ENCODE measurements at regions not wholly inside any gene's neighbourhood (a gene's known extent, or its start where the extent isn't known, plus 50 kb on each side); places are given as distances from the start of the nearest gene placed in this dataset.

GRCh38 chr14:62006116-62006731 lies 244.0 kb downstream of the SNAPC1 start:
- DNase-seq (ENCODE audit: low spot score): no peak

DNA sequence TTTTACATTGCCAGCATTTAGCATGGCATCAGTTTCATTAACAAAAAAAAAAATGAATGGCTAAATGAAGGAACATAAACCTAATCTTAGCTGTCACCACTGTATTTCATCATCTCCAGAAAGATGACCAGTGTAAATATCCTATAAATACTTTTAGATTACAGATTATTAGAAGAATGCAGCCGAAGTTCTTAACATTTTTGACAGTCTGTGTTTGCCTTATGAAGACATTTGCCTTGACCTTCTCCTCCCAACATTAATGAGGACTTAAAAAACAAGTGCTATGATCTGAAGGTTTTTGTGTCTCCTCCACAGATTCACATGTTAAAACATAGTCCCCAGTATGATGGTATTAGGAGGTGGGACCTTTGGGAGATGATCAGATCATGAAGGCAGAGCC lies 253.0 kb downstream of the SNAPC1 start:
- no peak for DNase-seq (ENCODE audit: low spot score)

DNA sequence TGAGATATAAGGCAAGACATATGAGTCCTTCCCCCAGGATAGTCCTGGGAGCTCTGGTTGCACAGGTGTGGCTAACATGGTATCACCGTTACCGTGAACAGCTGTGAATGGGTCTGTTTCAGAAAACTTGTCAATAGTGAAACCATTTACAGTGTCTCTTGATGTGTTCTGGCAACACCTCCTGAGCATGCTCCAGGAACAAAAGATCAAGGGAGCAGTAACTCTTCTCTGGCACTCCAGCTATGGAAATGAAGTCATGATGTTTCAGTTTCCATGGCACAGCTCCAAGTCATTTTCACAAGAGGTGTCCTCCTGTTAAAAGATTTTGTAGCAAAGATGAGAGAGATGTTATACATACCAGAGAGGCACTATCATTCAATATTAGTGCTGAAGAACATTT lies 253.7 kb downstream of the SNAPC1 start:
- no peak for DNase-seq (ENCODE audit: low spot score)

- DNase-seq (ENCODE audit: low spot score): no peak
Measured at GRCh38 chr14:62017651-62018230, 255.5 kb downstream of the SNAPC1 start.

GRCh38 chr14:62018606-62019005 lies 256.4 kb downstream of the SNAPC1 start:
- DNase-seq (ENCODE audit: low spot score): no peak

DNA sequence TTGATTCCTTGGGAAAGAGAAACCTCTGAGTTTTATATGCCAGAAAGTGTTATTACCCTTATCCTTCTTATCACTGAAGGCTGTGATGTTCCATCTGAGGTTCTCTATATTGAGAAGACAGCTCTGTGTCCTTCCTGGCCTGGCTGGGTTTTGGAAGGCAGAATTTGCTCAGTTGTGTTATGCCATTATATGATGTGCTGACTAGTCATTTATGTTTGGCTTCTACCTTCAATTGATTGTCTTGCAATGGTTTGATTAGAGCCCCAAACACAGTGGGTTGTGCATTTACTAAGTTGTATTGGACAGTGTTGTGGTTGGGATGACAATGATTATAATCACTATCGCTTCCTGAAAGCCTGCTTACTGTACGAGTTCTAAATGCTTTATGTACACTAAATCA lies 265.7 kb downstream of the SNAPC1 start:
- DNase-seq (ENCODE audit: low spot score): no peak

- no peak for DNase-seq (ENCODE audit: low spot score)
Measured at GRCh38 chr14:62029569-62029924, 267.3 kb downstream of the SNAPC1 start.

DNA sequence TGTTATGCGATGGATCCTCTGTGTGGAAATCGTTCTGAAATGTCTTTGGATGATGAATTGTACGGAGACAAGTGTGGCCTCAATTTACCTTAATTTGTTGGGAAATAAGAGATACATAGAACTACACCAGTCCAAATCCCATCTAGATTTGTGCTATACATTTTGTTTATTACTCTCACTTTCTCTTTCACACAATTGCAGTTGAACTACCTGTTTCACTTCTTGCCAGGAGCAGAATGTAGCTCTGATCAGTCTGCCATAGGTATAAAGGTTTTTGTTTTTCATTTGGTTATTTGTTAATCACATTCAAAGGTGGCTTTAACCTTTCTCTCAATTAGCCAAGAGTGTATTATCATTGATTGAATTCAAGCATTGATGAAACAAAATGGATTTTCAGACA lies 268.2 kb downstream of the SNAPC1 start:
- no peak for DNase-seq (ENCODE audit: low spot score)

- DNase-seq (ENCODE audit: low spot score): no peak
Measured at GRCh38 chr14:62031504-62031903, 269.3 kb downstream of the SNAPC1 start.

DNA sequence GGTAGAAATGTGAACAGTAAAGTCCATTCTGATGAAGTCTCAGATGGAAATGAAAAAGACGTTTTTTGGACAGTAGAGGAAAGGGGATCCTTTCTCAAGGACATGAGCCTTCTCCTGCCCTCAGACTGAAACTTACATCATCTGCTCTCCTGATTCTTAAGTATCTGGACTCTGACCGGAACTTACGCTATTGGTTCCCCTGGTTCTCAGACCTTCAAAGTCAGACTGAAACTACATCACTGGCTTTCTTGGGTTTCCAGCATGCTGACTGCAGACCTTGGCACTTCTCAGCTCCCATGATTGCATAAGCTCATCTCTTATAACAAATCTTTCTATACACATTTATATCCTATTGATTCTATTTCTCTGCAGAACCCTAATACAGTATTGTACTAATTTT lies 291.0 kb downstream of the SNAPC1 start:
- no peak for DNase-seq (ENCODE audit: low spot score)

DNA sequence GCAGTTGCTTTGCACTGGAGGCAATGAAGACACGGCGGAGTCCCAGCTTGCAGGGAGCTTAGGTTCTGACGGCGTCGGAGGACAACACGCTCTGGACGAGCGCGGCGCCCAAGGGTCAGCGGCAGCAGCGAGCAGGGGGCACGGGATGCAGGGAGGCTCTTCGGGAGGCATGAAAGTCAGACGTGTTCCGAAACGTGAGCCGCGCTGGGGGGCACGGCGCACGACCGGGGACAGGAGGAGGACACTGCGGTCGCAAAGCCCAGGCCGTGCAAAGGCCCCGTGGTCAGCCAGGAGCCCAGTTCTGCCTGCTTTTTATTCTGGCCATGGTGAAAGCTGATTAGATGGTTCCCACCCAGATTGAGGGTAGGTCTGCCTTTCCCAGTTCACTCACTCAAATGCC lies 294.6 kb downstream of the SNAPC1 start:
- no peak for DNase-seq (ENCODE audit: low spot score)

DNA sequence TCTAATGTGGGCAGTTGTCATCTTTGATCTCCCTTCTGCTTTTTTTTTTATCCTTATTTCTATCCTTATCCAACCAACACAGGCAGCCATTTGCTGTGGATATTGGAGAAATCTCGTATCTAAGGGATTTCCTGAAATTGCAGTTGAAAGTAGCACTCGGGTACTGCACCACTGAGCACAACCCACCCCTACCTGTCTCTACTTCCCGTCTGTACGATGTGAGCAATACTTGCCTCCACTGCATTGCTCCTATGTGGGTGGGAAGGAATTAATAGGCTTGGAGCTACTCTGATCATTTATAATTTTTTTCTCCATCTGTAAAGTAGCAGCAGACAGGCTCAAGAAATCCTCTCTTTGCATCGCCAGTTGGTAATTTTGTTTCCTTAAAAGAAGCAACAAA lies 300.4 kb downstream of the SNAPC1 start:
- no peak for DNase-seq (ENCODE audit: low spot score)

DNA sequence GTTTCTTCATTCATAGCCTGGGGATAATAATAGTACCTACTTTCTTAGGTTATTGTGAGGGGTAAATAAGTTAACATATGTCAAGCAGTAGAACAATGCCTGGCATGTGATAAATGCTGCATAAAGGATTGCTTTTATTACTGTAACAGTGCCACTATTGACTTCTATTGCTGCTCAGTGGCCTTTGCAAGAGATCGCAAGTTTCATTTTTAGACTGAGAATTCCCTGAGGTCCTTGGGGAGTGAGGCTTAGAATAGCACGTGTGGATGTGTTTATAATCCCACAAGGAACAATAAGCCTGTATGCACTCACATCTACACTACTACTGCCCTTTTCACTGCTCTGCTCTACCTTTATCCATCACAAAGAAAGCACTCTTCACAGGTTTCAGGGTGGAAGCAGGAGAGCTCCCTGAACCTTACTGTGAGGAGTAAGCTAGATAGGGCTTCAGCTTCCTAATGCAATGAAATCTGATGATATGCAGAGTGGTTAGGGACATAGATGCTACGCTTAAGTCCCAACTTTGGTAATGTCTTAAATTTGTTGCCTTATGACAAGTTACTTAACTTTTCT lies 302.6 kb downstream of the SNAPC1 start:
- no peak for DNase-seq (ENCODE audit: low spot score)

DNA sequence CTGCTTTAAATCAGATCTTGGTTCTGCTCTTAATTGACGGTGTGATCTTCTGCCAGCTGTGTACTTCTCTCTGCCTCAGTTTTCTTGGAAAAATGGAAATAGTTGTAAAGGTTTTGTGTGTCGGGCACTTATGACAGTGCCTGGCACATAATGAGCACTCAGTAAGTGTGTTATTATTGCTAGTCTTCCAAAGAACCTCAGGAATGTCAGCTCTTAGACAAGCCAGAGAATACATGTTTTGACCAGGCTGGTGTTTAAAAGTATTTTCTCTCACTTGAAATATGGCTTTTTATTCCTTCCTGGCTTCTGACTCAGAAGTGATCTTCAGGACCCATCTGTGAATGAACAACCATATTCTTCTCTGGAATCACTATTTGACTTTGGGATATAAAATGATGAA lies 304.1 kb downstream of the SNAPC1 start:
- no peak for DNase-seq (ENCODE audit: low spot score)

DNA sequence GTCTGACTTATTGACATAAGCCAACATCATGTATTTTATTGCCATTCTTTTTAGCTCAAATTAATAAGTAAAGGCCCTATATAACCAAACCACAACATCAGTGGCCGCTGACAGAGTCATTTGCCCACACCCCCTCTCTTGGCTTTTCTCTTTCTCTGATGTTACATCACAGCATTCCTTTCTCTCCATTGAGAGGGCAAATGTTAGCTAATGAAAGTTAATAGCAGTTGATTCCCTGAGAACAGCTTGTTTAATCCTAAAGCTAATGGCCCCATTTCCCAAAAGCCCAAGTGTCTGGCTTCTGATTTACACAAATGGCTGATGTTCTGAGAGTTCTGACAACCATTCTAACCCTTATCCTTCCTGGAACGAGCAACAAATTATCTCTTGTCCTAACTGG lies 308.8 kb downstream of the SNAPC1 start:
- DNase-seq (ENCODE audit: low spot score): no peak

DNA sequence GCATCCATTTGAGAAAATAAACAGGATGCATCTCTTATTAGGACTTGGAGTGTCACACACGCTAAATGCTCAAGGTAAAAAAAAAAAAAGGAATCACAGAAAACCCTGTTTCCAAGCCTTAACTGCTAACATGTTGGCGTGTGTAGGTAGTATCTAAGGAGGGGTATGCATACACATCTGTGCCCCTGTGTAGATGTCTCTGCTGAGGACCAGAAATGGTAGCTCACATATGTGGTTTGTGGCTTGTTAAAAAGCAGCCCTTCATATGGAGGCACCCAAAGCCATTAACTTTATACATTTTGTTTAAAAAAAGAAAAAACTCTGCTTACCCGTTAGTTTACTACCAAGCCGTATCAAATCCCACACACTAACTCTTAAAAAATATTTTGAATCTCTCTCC lies 314.1 kb downstream of the SNAPC1 start:
- DNase-seq (ENCODE audit: low spot score): no peak

DNA sequence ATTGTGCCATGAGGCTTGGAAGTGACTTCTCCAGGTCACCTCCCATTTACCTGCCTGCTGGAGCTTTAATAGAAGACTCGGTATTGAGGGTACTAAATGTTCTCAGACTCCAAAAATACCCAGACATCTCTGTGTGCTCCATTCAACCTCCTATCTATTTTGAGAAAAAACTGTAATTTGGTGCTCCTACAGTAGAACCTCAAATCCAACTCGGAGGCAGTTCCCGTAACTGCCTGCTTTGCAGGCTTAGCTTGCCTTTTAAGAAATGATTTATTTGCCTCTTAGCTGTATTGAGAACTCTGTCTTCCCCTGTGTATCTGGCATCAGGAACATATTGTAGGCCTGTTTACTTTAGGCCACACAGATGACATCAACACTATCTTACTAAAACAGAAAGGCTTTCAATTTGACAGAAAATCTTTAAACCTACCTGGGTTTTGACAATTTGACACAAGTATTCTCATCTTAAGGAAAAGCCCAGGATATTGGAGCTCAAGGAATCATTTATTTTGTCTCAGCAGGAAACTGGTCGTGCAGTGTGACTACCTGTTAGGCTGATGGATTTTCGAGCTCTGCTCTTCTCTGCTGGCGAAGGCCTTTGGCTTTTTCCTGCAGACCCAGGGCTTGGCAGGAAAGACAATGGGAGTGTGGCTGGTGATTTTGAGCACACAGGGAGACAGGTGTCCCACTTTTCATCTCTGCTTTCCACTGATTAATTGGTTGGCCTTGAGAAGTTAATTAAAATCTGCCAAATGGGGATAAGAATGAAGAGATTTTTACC lies 314.8 kb downstream of the SNAPC1 start:
- no peak for DNase-seq (ENCODE audit: low spot score)

DNA sequence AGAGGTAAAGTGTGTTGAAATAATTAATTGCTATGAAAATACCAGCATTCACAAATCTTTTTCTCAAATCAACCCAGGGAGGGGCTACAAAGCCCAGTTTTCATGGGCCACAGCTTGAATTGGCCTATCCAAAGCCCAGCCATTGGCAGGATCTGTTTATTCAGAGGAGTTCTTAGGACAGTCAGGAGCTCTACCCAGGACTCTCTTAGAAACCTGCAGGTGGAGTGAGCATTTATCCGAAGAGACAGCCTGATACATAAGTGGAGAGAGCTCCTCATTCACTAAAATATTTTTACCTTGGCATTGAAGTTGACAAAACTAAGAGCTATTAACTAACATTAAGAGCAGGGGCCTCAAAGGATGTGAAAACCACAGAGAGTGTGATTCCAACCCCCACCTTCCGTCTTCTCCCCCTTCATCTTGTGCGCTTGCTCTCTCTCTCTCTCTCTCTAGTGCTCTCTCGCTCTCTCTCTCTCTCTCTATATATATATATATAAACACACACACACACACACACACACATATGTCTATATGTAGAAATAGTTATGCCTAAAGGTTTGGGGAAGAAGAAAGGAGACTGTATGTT lies 315.5 kb downstream of the SNAPC1 start:
- DNase-seq (ENCODE audit: low spot score): peak; percentile 35

- DNase-seq (ENCODE audit: low spot score): no peak
Measured at GRCh38 chr14:62079038-62079437, 316.8 kb downstream of the SNAPC1 start.

DNA sequence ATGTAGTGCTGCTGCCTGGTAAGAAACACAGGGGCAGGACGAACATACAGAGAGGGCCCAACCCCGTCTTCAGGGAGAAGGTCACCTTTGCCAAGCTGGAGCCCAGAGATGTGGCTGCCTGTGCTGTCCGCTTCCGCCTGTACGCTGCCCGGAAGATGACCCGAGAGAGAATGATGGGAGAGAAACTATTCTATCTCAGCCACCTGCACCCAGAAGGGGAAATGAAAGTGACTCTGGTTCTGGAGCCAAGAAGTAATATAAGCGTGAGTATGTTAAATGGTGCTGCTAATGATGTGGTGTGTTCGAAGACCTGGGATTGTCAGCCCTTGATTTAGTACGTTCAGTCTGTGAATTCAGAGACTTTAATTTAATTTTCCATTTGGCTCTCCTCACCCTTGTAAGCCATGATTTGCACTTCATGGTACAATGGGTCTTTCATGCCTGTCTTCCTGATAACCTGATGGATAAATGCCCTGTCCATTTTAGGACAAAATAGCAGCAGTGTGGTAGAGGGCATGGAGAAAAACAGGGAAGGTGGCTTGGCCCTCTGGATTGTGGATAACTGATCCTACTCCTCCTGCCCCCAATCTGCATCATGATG lies 318.9 kb downstream of the SNAPC1 start:
- no peak for DNase-seq (ENCODE audit: low spot score)

GRCh38 chr14:62081951-62082350 lies 319.7 kb downstream of the SNAPC1 start:
- DNase-seq (ENCODE audit: low spot score): peak; percentile 11

DNA sequence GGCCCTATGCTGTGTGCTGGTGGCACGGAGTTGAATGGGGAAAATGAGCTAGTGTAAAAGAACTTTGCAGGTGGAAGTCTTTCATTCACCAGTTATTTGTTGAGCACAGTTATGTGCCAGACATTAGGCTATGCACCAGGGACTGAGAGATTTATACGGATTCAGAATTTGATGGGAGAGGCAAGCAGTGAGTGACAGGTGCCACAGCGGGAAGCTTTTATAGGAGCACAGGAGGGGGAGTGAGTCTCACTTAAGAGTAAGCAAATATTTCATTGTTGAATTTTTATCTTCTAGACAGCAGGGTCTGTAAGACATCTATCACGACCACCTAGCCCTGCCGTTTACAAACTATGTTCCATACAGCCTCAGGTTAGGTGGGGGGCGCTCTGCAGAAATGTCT lies 320.6 kb downstream of the SNAPC1 start:
- DNase-seq (ENCODE audit: low spot score): no peak

DNA sequence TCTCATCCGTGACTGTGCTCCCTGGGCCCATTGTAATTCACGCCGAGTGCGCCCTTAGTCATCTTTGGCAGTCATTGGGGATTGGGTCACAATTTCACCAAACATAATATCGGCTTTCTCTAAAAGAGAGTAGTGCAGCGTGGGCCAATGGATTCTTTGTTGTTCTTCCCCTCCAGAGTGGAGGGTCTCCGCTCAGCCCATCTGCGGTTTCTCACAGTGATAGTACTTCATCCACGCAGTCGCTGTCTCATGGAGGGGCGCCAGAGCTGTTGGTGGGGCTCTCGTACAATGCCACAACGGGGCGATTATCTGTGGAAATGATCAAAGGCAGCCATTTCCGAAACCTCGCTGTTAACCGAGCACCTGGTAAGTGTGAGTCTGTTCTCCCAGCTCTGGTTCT lies 321.8 kb downstream of the SNAPC1 start:
- no peak for DNase-seq (ENCODE audit: low spot score)
